ENCODE measurements at regions not wholly inside any gene's neighbourhood (a gene's known extent, or its start where the extent isn't known, plus 50 kb on each side); places are given as distances from the start of the nearest gene placed in this dataset.
A peak's percentile ranks its signal among the peaks of the same experiment; 100 is the strongest.

DNA sequence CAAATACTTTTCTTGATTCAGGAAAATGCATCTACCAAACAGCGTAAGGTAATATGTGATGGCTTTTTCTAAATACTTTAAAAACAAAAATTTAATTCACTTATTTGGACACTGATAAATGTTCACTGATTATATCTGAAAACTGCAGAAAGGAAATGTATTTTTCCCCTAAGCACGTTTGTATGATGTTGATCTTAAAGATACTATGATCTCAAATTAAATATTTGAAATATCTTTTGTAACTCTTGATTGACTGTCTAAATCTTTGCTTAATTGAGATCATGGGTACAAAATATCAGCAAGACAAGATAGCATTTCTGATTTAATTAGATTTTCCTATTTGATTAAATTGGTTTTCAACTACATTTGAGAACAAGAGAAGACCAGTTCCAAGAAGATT lies 281.0 kb upstream of the UGT8 start:
- Histone ChIP-seq H3K27ac (no peak overlapping the region), H3K36me3 (replicated peaks in 1 of 2; ENCODE audit: insufficient read depth in 1 of 2, low read depth in 2 of 2) (no peaks in the 10 kb centered on the region), H3K27me3 (no peaks in the 10 kb centered on the region), H3K4me3 (no peak overlapping the region), H3K9me3 (peaks cover 0 to 6% (median 0%) of the 10 kb centered on the region in 3 donors), H3K4me1 (peaks cover 15% of the 10 kb centered on the region)
- TF ChIP-seq, protein P1, sequence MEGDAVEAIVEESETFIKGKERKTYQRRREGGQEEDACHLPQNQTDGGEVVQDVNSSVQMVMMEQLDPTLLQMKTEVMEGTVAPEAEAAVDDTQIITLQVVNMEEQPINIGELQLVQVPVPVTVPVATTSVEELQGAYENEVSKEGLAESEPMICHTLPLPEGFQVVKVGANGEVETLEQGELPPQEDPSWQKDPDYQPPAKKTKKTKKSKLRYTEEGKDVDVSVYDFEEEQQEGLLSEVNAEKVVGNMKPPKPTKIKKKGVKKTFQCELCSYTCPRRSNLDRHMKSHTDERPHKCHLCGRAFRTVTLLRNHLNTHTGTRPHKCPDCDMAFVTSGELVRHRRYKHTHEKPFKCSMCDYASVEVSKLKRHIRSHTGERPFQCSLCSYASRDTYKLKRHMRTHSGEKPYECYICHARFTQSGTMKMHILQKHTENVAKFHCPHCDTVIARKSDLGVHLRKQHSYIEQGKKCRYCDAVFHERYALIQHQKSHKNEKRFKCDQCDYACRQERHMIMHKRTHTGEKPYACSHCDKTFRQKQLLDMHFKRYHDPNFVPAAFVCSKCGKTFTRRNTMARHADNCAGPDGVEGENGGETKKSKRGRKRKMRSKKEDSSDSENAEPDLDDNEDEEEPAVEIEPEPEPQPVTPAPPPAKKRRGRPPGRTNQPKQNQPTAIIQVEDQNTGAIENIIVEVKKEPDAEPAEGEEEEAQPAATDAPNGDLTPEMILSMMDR (IDR thresholded peaks at IDR 0.05): no peak
- TF ChIP-seq POLR2A (IDR thresholded peaks at IDR 0.05): no peak
- WGBS, 2 donors: 64 to 74% methylated on average over 2 of the region's 2 CpGs
- ATAC-seq: no peak
- intact Hi-C loops (cut with DNase I): no loop called here
- DNase-seq: no peak

DNA sequence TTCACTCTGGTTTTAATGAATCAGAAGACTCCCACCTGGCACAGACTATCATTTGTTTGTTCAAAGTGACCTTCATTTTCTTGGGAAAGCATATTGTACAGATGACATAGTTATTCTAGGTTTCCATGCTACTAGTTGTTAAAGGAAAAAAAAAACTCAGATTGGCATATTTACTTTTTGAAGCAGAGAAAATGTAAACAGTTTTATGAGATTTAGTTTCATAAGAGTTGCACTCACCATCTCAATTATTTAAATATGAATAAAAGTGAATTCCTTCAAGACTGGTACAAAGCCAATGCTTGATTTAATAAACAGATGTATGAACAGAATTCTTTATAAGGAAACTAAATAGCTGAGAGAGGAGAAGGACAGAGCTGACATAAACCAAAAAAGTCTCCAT lies 280.3 kb upstream of the UGT8 start:
- H3K27me3 ChIP-seq: no peaks in the 10 kb centered on the region
- no peak for DNase-seq

DNA sequence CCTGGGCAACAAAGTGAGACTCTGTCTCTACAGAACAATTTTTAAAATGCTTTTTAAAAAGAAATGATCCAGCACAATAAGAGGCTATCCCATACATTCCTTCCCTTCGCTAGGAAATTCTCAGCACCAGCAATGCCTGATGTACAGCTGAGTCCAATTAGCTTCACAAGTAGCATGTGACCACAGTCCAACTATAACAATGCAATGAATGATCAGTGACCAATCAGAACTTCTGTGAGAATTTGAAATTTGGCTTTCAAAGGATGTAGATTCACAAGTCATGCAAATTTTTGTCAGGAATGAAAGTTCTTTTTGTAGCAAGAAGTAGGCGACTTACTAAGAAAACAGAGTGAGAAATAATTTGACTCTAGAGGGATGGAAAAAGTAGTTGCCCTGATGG lies 278.5 kb upstream of the UGT8 start:
- TF ChIP-seq POLR2A (IDR thresholded peaks at IDR 0.05): no peak
- TF ChIP-seq, protein P1 (IDR thresholded peaks at IDR 0.05): no peak
- Histone ChIP-seq H3K4me3 (no peak overlapping the region), H3K9me3 (no peaks in the 10 kb centered on the region), H3K27ac (no peak overlapping the region), H3K36me3 (replicated peaks in 1 of 2; ENCODE audit: insufficient read depth in 1 of 2, low read depth in 2 of 2) (no peaks in the 10 kb centered on the region), H3K27me3 (no peaks in the 10 kb centered on the region), H3K4me1 (peaks cover 15% of the 10 kb centered on the region)
- intact Hi-C loops (cut with DNase I): no loop called here
- 92 to 100% methylated on average over 2 of the region's 2 CpGs for WGBS, 2 donors
- DNase-seq: no peak
- ATAC-seq: no peak

More for the DNA sequence above, 280.3 kb upstream of the UGT8 start:
- H3K4me1 ChIP-seq: peaks cover 15% of the 10 kb centered on the region
- no peak overlapping the region for H3K27ac ChIP-seq
- no peak for TF ChIP-seq POLR2A (IDR thresholded peaks at IDR 0.05)
- TF ChIP-seq, protein P1 (IDR thresholded peaks at IDR 0.05): no peak
- no peak overlapping the region for H3K4me3 ChIP-seq
- no peaks in the 10 kb centered on the region for H3K36me3 ChIP-seq (replicated peaks in 1 of 2; ENCODE audit: insufficient read depth in 1 of 2, low read depth in 2 of 2)
- intact Hi-C loops (cut with DNase I): no loop called here
- peaks cover 0 to 6% (median 0%) of the 10 kb centered on the region in 3 donors for H3K9me3 ChIP-seq
- ATAC-seq: peak; percentile 76

DNA sequence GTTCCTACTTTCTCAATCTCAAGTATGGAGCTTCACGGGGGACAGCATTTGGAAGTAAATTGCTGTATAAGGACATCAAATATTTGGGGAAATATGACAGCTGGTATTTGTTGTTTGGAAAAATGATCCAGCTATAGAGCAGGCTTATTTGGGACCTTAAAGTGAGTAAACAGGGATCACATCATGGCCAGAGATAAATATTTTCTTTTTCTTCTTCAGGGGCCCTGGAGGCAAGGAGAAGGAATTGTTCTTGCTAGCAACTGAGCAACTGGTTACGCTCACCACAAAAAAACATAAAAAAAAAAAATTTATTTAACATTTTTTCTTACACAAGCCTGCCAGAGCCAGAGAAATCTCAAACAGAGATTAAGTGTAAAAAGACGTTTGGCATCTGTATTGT lies 277.2 kb upstream of the UGT8 start:
- intact Hi-C loops (cut with DNase I): no loop called here
- no peak for DNase-seq
- WGBS, 2 donors: 81% methylated on average over 3 of the region's 3 CpGs
- no peak for TF ChIP-seq POLR2A (IDR thresholded peaks at IDR 0.05)
- TF ChIP-seq, protein P1 (IDR thresholded peaks at IDR 0.05): no peak
- no peak overlapping the region for H3K4me3 ChIP-seq
- peaks cover 15% of the 10 kb centered on the region for H3K4me1 ChIP-seq
- no peaks in the 10 kb centered on the region for H3K27me3 ChIP-seq
- H3K36me3 ChIP-seq (replicated peaks in 1 of 2; ENCODE audit: insufficient read depth in 1 of 2, low read depth in 2 of 2): no peaks in the 10 kb centered on the region
- no peak for ATAC-seq
- H3K27ac ChIP-seq: no peak overlapping the region
- H3K9me3 ChIP-seq: no peaks in the 10 kb centered on the region

DNA sequence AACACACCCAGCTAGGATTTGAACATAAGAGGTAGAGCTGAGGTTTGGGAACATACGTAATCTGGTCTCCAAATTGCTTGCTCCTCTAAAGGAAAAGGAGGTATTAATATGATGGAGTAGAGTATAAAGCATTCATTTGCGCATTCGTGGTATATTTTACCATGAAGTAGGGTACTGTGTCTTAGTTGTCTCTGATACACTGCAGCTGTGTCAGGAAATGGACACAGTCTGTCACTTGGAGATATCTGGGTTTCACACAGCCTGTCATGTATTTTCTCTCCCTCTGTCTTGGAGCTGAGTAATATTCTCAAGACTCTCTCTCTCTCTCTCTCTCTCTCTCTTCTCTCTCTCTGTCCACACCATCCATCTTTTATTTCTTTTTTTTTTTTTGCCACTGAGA lies 274.8 kb upstream of the UGT8 start:
- Histone ChIP-seq H3K27ac (no peak overlapping the region), H3K36me3 (replicated peaks in 1 of 2; ENCODE audit: insufficient read depth in 1 of 2, low read depth in 2 of 2) (no peaks in the 10 kb centered on the region), H3K4me1 (peaks cover 3% of the 10 kb centered on the region), H3K27me3 (no peaks in the 10 kb centered on the region), H3K9me3 (no peaks in the 10 kb centered on the region), H3K4me3 (no peak overlapping the region)
- intact Hi-C loops (cut with DNase I): no loop called here
- TF ChIP-seq, protein P1 (IDR thresholded peaks at IDR 0.05): no peak
- TF ChIP-seq POLR2A (IDR thresholded peaks at IDR 0.05): no peak
- DNase-seq: no peak
- WGBS, 2 donors: 39 to 52% methylated on average over 3 of the region's 3 CpGs
- no peak for ATAC-seq

Data from body of pancreas (tissue), 4 donors.